Stimulated activated CD8-positive, alpha-beta memory T cell treated with anti-CD3 and anti-CD28 coated beads, Interleukin-7, amount 100 ng/mL, for 48 hours (primary cell): ENCODE measurements at regions not wholly inside any gene's neighbourhood (a gene's known extent, or its start where the extent isn't known, plus 50 kb on each side); places are given as distances from the start of the nearest gene placed in this dataset.

Source experiments
- DNase-seq, 2 donors: peaks; one replicate each; pipeline ENCODE4 v3.0.0-alpha.2; 2020; ENCODE audit warnings: low read depth in 1 of 2; ENCODE audit errors: extremely low read depth in 1 of 2

DNA sequence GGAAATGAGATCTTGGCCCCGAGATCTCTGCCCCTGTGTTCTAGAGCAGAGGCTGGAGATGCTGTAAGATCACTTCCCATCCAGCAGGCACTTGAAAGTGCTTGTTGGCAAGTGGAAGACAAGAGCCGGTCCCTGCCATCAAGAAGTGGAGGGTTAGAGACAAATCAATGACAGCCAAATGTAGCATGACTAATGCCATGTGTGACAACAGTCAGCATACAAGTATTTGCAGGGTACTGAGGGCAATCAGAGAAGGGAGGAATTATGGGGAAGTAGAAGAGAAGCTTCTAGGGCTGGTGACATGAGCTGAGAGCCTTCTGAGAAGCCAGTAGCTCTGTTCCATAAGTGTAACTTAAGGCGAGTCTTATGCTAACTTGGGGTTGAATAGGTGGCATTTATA lies 58.6 kb downstream of the TMEM17 start:
- no peak for DNase-seq

- no peak for DNase-seq
Observed at GRCh38 chr2:62446491-62446890, 59.5 kb downstream of the TMEM17 start.

DNA sequence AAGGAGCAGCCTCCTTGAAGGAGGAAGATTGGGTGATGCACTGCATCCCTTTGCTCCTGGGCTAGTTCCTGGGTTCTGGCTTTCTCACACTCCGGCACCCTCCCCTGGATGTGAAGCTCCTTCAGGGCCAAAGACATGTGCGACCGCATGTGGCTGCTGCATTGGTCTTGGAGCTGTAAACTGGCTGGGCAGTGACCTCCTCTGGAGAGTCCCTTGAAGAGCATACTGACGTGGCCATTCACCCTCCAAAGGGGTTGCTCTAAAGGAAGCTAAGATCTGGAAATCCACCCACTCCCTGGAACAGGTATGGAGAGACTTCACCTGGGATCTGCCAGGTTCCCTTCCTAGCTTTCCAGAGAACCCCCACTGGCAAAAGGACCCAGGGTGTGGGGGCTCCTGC lies 62.1 kb downstream of the TMEM17 start:
- DNase-seq: no peak

GRCh38 chr2:62443471-62443870 lies 62.5 kb downstream of the TMEM17 start:
- DNase-seq: no peak

- no peak for DNase-seq
Observed at GRCh38 chr2:62441824-62442223, 64.2 kb downstream of the TMEM17 start.

DNA sequence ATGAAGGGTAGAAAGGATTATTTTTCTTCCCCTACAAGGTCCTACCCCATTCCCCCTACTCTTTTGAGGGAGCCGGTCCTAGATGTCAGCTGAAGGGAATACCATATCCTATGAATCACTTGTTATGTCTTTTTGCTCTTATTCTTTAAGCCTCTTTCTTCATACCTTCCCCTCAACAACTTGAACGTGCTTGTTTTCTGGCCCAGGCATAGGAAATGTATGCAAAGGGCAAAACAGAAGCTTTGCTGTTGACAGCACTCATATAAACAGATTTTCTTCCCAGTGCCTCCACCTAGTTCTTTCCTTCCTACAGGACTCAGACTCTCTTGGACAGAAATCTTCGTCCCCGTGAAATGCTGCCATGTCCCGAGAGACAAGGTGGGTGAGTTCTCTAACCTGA lies 64.6 kb downstream of the TMEM17 start:
- DNase-seq: no peak

- no peak for DNase-seq
Observed at GRCh38 chr2:62440281-62440946, 65.6 kb downstream of the TMEM17 start.

DNA sequence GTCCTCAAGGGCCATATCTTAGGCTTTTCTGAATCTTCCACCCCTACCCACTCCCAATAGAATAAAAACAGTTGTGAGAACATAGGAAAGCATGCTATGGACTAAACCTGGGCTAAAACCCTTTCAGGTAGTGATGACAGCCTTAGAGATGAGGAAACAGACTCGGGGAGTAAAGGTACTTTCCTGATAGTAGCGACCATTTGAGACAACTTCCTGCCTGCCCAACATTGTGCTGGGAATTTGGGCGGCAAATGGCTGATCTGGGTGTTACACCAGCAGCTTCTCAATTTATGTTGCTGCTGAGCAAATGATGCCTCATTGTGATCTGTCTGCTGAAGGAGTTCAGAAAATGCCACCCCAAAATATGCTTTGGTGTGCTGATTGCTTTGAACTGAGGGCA lies 66.6 kb downstream of the TMEM17 start:
- DNase-seq: no peak

DNA sequence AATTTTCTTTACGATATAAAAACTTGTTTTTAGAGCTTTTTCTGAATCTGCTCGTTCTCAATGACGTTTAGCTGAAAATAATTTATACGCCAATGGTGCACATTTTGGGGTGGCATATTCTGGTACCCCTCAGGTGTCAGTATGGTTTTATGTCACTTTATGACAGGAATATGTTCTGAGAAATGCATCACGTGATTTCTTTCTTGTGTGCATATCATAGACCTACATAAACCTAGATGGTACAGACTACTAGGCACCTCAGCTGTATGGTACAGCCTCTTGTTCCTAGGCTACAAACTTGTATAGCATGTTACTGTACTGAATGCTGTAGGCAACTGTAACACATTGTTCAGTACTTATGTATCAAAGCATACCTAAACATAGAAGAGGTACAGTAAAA lies 68.2 kb downstream of the TMEM17 start:
- DNase-seq: no peak

GRCh38 chr2:62435720-62436119 lies 70.3 kb downstream of the TMEM17 start:
- no peak for DNase-seq

DNA sequence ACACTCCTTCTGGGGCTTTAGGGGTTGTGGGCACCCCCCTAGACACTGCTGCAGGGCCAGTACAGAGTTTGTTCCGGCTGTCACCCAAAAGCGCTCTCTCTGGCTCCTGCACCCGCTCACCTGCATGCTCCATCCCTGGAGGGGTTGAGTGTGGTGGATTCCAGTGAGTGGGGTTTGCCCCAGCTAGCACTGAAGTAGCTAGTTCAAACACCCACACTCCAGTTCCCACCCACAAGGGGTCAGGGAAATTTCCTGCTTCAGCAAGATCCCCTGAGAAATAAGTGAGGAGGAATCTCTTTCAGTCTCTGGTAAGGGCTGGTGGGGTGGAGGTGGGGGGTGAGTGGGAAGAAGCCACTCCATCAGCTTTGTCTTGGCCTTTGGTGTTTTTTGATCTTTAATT lies 73.6 kb downstream of the TMEM17 start:
- no peak for DNase-seq

DNA sequence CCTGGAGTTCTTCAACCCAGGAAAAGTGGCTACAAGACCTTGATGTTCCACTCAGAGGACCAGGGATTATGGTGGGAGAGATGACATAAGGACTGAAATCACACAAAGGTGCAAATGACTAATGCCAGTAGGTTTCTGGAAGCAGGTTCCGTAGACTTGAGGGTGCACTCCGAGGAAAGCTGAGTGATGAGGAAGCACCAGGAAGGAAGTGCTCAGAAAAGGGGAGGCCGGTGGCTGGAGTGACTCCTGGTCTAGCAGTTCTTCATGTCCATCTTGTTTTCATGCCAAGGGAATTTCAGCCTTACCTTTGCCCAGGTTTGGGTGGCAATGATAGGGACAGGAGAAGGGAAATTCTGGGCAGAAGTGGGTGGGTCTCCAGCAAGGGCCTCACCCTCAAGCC lies 74.5 kb downstream of the TMEM17 start:
- no peak for DNase-seq

GRCh38 chr2:62430146-62430545 lies 75.8 kb downstream of the TMEM17 start:
- no peak for DNase-seq

DNA sequence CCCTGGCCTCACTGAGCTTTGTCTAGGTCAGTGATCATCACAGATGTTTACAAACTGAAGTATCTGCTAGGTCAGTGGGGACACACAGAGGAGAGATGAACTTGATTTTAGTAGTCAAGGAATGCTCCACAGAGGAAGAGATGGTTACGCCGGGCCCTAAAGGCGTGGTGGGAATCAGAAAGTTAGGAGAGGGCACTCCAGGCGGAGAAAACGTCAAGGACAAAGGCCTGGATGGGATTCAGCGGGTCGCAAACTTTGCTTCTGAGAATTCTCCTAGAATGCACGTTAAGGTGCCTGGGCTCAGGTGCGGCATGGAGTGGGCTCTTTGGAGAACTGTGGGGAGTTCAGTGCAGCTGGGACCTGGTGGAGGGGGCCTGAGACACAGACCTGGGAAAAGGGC lies 78.8 kb downstream of the TMEM17 start:
- DNase-seq: no peak

DNA sequence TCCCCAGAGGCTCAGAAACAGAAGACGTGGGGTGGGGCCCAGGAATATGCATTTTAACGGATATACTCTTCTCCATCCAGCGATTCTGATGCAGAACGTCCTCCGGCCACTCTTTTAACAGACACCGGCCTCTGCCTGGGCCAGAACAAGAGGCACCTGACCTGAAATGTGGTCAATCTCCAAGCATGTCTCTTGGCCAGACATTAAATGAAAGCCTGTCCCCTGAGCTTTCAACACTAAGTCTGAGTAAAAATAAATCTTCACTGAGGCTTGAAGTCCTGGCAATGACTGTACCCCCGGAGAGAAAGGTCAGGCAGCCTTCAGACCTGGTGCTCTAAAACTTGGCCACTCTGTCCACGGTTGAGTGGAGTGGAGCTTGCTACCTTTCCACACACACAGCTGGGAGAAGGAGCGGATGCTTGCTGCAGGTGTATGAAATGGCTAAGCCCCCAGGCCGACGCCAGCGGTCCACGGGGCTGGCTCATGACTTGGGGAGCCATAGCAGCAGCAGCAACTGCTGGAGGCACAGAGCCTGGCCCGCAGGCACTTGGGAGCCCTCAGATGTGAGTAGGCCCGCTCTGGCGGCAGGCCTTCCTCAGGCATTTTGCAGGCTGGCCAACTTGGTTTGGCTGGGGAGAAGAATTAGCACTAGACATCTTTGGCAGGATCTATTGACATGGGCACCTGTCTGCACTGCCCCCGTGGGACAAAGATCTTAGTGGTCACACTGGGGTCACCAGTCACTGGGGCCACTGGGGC lies 79.7 kb downstream of the TMEM17 start:
- DNase-seq: no peak

DNA sequence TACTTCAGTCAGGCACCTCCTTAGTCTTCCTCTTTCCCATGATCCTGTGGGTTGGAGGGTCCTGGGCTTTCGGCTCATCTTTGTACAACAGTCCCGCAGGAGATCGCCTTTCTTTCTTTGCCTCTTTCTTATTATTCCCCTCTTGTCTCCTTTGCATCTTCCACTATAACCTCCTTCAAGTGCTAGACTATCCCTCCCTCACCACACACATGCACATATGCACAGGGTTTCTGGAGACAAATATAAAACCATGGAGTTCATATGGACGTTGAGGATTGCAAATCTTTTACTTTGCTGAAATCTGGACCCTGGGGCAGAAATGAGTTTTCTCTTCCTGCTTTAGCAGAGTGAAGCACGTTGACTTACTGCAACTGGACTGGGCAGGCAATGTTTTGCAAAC lies 80.3 kb downstream of the TMEM17 start:
- DNase-seq: no peak

- no peak for DNase-seq
Observed at GRCh38 chr2:62424899-62425298, 81.1 kb downstream of the TMEM17 start.

- DNase-seq: no peak
Observed at GRCh38 chr2:62423883-62424458, 82.0 kb downstream of the TMEM17 start.

- no peak for DNase-seq
Observed at GRCh38 chr2:62423235-62423634, 82.8 kb downstream of the TMEM17 start.

- no peak for DNase-seq
Observed at GRCh38 chr2:62415518-62415917, 90.5 kb downstream of the TMEM17 start.

- no peak for DNase-seq
Observed at GRCh38 chr2:62415019-62415431, 91.0 kb downstream of the TMEM17 start.

DNA sequence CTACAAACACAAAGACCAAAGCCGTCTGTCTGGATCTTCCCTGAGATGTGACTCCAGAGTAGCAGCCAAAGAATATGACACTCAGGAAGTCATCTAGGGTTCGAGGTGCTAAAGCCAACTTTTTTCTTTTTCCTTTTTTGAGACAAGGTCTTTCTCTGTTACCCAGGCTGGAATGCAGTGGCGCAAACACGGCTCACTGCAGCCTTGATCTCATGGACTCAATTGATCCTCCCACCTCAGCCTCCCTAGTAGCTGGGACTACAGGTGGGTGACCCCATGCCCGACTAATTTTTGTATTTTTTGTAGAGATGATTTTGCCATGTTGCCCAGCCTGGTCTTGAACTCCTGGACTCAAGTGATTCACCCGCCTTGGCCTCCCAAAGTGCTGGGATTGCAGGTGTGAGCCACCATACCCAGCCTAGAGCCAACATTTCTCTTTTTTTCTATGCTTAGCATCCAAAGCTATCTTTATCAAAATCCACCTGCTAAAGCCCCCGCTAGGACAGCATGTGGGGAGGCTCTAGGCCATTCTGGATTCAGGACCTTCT lies 92.8 kb downstream of the TMEM17 start:
- DNase-seq: no peak
